ENCODE measurements at regions not wholly inside any gene's neighbourhood (a gene's known extent, or its start where the extent isn't known, plus 50 kb on each side); places are given as distances from the start of the nearest gene placed in this dataset.

DNA sequence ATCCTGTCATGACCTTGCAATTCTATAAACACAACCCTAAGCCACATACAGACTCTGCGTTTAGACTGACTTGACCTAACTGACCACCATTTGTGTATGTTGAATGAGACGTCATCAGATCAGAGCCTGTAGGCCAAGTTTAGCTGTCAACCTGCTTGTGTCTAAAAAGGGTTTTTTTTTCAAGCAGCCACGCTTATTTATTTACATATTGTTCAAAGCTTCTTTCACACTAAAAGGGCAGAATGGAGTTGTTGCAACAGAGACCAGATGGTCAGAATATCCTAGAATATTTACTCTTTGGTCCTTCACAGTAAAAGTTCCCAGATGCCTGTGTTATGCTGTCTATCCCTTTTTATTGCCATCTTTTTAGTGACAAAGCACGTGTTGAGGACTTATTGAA lies 307.7 kb upstream of the SLC10A2 start:
- intact Hi-C loops (cut with DNase I), result no loop called here
- DNase-seq, result no peak
- no peak for ATAC-seq

GRCh38 chr13:103371271-103371670 lies 305.1 kb upstream of the SLC10A2 start:
- no peak for ATAC-seq
- DNase-seq, result no peak
- intact Hi-C loops (cut with DNase I), result no loop called here

GRCh38 chr13:103370790-103371189 lies 304.6 kb upstream of the SLC10A2 start:
- ATAC-seq, result no peak
- intact Hi-C loops (cut with DNase I), result no loop called here
- DNase-seq, result no peak

DNA sequence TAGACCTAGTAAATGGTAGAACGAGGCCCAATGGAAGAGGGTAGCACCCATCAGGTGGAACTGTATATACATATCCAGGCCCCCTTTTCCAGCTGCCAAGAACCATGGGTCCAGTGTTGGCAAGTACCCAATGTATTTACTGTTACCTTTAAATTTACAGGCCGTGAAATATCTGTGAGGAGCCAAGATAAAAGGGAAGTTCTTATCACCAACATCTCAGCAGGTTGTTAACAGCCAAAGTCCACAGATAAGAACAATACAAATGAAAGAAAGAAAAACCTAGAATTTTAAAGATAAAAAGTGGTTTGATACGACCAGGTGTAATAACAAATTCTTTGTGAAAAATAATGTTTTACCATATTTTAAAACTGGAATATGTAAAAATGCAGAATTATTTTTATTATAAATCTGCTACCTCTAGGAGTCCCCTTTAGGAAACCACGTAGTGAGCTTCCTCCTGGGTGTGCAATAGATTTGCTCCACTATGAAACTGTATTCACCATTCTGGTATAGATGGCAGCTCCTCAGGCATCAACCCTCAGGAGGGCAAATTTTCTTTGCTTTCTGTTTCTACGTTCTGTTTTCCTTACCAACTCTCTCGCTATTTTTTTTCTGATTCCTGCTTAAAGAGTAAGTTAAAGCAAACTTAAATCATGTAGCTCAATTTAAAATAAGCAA lies 292.2 kb upstream of the SLC10A2 start:
- ATAC-seq (no peak), DNase-seq (no peak)
- intact Hi-C loops (cut with DNase I), result no loop called here

GRCh38 chr13:103356226-103356864 lies 290.1 kb upstream of the SLC10A2 start:
- ATAC-seq (no peak), DNase-seq (no peak)
- intact Hi-C loops (cut with DNase I), result no loop called here

- DNase-seq (no peak), ATAC-seq (peak in 1 of 2 donors; percentile 70)
- intact Hi-C loops (cut with DNase I), result no loop called here
These were observed 288.0 kb upstream of the SLC10A2 start for GRCh38 chr13:103354171-103354570.

DNA sequence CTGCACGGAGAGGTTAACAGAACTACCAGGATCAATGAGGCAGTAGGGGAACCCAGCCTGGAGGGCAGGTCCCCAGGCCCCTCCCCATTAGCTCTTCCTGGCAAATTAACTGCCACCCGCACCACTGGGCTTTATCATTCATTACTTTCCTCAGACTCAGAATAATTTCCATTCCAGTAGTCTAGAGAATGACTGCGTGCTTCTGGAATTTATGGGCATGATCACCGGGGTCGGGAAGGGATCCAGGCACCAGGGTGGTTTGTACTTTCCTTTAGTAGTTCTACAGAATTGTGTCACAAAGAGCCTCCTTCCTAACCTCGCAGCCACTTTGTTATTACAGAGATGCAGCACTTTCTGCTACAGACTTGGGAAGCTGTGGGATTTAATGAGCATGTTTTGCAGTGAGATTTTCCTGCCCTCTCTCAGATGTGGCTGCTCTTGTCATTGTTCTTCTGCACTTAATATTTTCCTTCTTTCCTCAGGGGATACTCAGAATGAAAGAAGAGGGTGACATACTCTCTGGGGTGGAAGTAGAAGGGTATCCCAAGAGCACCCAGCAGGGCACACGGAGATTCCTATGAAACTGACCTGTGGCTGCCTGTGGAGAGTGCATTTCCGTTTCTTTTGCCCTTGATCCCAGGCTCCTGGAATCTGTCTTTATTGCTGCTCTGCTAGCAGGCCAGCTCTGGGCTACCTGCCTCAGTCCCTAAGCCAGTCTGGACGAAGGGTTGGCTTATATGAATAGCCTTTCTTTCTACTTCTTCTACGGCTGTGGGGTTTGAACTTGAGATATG lies 285.0 kb upstream of the SLC10A2 start:
- DNase-seq (peak; percentile 20), ATAC-seq (peak in 1 of 2 donors; percentile 72)
- intact Hi-C loops (cut with DNase I), result no loop called here

- DNase-seq (no peak), ATAC-seq (no peak)
- intact Hi-C loops (cut with DNase I), result no loop called here
These were observed 283.9 kb upstream of the SLC10A2 start for GRCh38 chr13:103350147-103350546.

DNA sequence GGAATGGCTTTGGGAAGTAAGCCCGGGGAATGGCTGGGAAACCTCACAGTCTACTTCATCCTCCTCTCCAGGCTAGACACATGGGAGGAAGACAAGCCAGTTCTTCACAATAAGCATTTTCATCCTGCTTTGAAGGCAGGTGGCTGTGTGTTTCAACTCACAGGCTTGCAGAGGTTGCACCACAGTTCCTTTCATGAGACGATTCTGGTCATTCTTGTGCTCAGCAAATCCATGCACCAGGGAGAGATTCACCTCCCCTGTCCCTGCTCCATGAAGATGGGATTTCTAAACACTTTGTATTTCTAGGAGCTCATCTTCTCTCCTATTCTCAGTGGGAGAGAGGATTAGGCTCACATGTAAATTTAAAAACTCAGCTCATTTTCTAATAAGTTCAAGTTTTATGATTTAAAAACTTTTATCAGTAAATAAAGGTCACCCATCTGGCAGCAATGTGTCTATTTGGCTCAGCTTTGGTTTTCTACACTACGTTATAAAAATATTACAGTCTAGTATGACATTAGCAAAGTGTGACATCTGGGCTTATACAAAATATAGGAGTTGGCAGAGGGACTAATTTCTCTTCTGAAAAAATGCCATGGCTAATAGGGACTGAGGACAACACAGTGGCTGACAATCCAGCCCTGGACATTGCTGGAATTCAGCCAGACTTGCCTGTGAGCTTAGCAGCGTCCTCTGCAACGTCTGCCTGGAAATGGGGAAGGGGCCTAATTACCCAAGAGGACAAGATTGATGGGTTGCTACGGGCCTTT lies 283.2 kb upstream of the SLC10A2 start:
- no peak for DNase-seq
- intact Hi-C loops (cut with DNase I), result no loop called here
- peak in 1 of 2 donors; percentile 38 for ATAC-seq

DNA sequence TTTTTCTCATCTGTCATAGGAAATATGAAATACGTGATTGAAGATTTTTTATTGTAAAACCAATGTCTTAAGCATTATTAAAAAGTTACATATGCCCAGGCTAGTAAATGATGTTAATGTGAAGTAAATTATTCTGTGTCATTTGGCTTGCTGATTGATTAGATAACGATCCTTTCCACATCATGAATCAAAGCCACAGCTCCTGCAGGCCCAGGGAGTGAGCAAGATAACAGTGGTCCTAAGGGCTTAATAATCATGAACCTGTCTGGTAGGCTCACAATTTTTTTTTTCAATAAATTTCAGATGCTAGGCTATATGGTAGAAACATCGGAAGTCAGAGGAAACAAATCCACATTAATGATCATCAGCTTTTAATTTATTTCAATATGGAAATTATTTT lies 269.0 kb upstream of the SLC10A2 start:
- no peak for ATAC-seq

GRCh38 chr13:103331924-103332323 lies 265.7 kb upstream of the SLC10A2 start:
- intact Hi-C loops (cut with DNase I), result no loop called here
- ATAC-seq (no peak), DNase-seq (no peak)

More for the DNA sequence above, 269.0 kb upstream of the SLC10A2 start:
- no peak for DNase-seq
- intact Hi-C loops (cut with DNase I), result no loop called here

GRCh38 chr13:103328899-103329298 lies 262.7 kb upstream of the SLC10A2 start:
- intact Hi-C loops (cut with DNase I), result no loop called here
- DNase-seq (no peak), ATAC-seq (no peak)

DNA sequence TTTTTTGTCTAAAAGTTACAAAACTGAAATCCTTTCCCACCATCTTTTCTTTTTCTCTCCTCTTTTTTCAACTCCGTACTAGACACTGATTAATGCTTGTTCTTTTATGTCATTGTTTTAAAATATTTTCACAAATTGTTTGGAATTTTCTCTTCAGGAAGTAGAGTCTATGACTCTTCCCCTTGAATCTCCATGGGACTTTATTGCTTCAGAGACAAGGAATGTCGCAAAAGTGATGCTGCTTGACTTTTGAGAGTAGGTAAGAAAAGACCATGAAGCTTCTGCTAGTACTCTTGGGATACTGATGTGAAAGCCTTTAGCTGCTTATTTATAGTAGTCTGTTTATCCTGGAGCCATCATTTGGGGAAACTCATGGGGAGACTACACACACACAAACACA lies 260.1 kb upstream of the SLC10A2 start:
- ATAC-seq (no peak), DNase-seq (no peak)
- intact Hi-C loops (cut with DNase I), result no loop called here

DNA sequence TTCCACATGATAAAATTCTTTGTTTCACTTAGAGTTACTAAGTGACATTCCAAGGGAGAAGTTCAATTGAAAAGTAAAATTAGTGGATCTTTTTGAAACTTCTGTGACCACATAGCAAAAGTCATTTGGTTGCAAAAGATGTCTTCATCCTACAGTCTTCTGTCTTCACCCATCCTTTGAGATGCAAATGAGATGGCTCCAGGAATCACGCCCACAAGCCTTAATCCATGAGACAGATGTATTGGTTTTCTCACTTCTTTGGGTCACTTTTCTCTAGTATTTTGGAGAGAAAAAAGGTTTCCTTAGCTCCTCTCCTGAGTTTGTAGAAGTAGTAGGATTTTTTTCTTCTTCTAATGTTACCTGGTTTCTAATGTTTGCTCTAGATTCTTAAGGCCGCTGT lies 259.5 kb upstream of the SLC10A2 start:
- ATAC-seq (no peak), DNase-seq (no peak)
- intact Hi-C loops (cut with DNase I), result no loop called here

DNA sequence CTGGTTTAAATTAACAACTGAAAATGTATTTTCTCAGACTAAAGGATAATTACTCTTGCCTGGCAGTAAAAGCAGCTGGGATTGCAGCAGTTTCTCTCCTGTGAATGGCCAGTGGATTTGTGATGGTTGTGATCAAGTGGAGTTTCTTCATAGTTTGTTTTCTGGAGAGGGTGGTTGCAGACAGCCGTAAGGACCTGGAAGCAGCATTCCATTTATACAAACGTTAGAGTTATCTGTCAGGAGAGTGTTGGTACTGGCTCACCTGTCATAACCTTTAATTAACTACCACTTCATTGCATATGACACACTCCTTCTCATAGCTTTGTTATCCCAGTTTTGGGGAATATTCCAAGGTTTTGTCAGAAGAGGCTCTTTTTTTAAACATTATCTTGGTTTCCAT lies 258.4 kb upstream of the SLC10A2 start:
- DNase-seq (no peak), ATAC-seq (peak in 1 of 2 donors; percentile 49)
- intact Hi-C loops (cut with DNase I), result no loop called here

DNA sequence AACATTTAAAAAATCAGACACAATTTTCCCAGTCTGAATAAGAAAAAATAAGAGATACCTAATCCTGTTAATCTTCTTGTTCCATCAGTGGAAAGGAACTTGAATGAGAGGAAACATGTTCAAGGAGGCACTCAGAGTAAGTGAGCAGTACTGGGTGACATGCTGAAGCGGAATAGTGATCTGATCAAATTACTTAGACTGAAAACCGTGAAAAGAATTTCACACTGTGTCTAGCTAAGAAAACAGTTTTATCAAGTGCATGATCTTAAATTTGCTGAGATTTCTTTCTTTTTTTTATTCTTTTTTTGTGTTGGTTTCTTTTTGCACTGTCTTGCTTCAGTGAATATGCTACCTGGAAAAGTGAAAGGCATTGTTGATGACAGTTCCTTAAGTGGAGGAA lies 249.5 kb upstream of the SLC10A2 start:
- ATAC-seq, result no peak
- intact Hi-C loops (cut with DNase I), result no loop called here

DNA sequence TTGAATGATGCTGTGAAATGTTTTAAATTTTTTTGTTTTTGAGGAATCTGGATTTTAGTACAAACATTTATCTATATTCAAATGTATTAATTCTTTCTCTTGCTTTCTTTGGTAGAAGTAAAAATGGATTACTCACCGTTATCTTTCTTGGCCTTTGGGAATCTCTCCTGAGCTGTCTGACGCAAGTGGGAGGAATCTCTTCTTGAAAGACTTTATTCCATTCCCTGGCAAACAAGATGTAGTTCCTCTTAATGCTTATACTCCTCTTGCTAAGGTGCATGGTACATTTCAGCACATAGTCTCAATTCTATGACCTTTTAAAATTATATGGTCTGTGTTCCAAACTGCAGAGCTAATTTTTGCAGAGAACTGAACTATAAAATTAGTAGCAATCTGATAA lies 246.2 kb upstream of the SLC10A2 start:
- intact Hi-C loops (cut with DNase I), result no loop called here
- ATAC-seq, result peak in 1 of 2 donors; percentile 65
- no peak for DNase-seq

More for the DNA sequence above, 249.5 kb upstream of the SLC10A2 start:
- no peak for DNase-seq

GRCh38 chr13:103308667-103309066 lies 242.4 kb upstream of the SLC10A2 start:
- intact Hi-C loops (cut with DNase I), result no loop called here
- ATAC-seq (no peak), DNase-seq (no peak)

DNA sequence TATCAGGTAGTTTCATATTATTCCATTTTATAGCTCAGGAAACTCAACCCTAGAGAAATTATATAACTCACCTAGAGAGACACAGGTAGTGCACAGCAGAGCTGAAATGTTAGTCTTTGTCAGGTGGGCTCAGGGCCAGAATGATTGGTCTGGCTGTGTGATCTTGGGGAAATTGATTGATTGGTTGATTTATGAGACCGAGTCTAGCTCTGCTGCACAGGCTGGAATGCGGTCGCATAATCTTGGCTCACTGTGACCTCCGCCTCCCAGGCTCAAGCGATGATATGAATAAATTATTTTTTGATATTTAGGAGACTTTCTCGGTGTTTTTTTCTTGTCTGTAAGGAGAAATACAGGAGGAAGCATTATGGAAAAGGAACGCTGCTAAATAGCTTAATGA lies 239.9 kb upstream of the SLC10A2 start:
- intact Hi-C loops (cut with DNase I), result no loop called here
- DNase-seq (no peak), ATAC-seq (no peak)

Data from left cardiac atrium (tissue), 4 donors.